ENCODE measurements at regions not wholly inside any gene's neighbourhood (a gene's known extent, or its start where the extent isn't known, plus 50 kb on each side); places are given as distances from the start of the nearest gene placed in this dataset.
A peak's percentile ranks its signal among the peaks of the same experiment; 100 is the strongest.

- 71 to 84% (median 79%) methylated on average over 22 to 34 of the region's 34 CpGs for WGBS, 5 donors
- peak overlapping the region in 2 of 8 donors; percentile 30 to 63 for H3K27ac ChIP-seq
- DNase-seq = no peak
- H3K9me3 ChIP-seq = peaks cover 3 to 47% (median 30%) of the 10 kb centered on the region in 8 donors
- TF ChIP-seq POLR2AphosphoS5 (IDR thresholded peaks at IDR 0.05) = peak in 2 of 3 donors; percentile 59 to 67
- no peak for TF ChIP-seq POLR2A (IDR thresholded peaks at IDR 0.05)
- TF ChIP-seq, protein P1, sequence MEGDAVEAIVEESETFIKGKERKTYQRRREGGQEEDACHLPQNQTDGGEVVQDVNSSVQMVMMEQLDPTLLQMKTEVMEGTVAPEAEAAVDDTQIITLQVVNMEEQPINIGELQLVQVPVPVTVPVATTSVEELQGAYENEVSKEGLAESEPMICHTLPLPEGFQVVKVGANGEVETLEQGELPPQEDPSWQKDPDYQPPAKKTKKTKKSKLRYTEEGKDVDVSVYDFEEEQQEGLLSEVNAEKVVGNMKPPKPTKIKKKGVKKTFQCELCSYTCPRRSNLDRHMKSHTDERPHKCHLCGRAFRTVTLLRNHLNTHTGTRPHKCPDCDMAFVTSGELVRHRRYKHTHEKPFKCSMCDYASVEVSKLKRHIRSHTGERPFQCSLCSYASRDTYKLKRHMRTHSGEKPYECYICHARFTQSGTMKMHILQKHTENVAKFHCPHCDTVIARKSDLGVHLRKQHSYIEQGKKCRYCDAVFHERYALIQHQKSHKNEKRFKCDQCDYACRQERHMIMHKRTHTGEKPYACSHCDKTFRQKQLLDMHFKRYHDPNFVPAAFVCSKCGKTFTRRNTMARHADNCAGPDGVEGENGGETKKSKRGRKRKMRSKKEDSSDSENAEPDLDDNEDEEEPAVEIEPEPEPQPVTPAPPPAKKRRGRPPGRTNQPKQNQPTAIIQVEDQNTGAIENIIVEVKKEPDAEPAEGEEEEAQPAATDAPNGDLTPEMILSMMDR (IDR thresholded peaks at IDR 0.05 in 8 of 11, conservative IDR thresholded peaks at IDR 0.05 in 3 of 11) = no peak
- no peaks in the 10 kb centered on the region for H3K36me3 ChIP-seq
- no peaks in the 10 kb centered on the region for H3K27me3 ChIP-seq (replicated peaks in 1 of 7)
- intact Hi-C loops (cut with DNase I; ENCODE audit: low total_unique reads) = no loop called here
- peaks cover 0 to 5% (median 0%) of the 10 kb centered on the region in 6 donors for H3K4me1 ChIP-seq
- H3K4me3 ChIP-seq = peak overlapping the region in 3 of 8 donors; percentile 2 to 34 (median 18)
Measured at GRCh38 chr18:78390348-78390951, 589.2 kb upstream of the SALL3 start.

DNA sequence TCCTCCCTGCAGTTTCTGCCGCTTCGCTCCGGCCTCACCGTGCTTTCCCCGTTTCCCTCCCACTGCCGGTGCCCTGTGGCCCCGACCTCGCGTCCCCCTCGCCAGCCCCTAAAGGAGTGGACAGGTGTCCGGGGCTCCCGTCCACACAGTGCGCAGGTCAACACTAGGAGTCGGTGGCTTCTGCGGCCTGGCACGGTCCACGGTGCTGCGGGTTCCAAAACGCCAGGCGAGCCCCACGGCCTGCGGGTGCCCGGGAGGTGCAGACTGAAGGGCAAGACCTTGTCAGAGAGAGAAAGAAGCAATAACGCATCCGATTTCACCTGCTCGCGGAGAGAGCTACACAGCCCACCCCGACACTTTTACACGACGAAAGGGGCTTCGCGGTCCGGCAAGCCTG, 588.7 kb upstream of the SALL3 start:
- peaks cover 0 to 5% (median 0%) of the 10 kb centered on the region in 6 donors for H3K4me1 ChIP-seq
- no peak for DNase-seq
- H3K27me3 ChIP-seq (replicated peaks in 1 of 7) = no peaks in the 10 kb centered on the region
- TF ChIP-seq POLR2A (IDR thresholded peaks at IDR 0.05) (no peak), POLR2AphosphoS5 (IDR thresholded peaks at IDR 0.05) (no peak)
- TF ChIP-seq, protein P1 (IDR thresholded peaks at IDR 0.05 in 8 of 11, conservative IDR thresholded peaks at IDR 0.05 in 3 of 11) = no peak
- intact Hi-C loops (cut with DNase I; ENCODE audit: low total_unique reads) = no loop called here
- peak overlapping the region in 2 of 8 donors; percentile 2 to 34 for H3K4me3 ChIP-seq
- peaks cover 3 to 42% (median 25%) of the 10 kb centered on the region in 8 donors for H3K9me3 ChIP-seq
- H3K36me3 ChIP-seq = no peaks in the 10 kb centered on the region
- peak overlapping the region in 2 of 8 donors; percentile 30 to 63 for H3K27ac ChIP-seq
- WGBS, 5 donors = 82 to 87% (median 86%) methylated on average over 33 of the region's 33 CpGs

GRCh38 chr18:78393086-78393862, 586.3 kb upstream of the SALL3 start:
- whole genome bisulfite sequencing, 5 donors = 73 to 83% (median 77%) methylated on average over 14 of the region's 14 CpGs
- intact Hi-C loops (cut with DNase I; ENCODE audit: low total_unique reads) = no loop called here

More at GRCh38 chr18:78393086-78393862, 586.3 kb upstream of the SALL3 start:
- Histone ChIP-seq H3K9me3 (peaks cover 0 to 39% (median 12%) of the 10 kb centered on the region in 8 donors), H3K27ac (no peak overlapping the region), H3K27me3 (replicated peaks in 1 of 7) (no peaks in the 10 kb centered on the region), H3K4me3 (no peak overlapping the region), H3K36me3 (no peaks in the 10 kb centered on the region), H3K4me1 (peaks cover 0 to 5% (median 0%) of the 10 kb centered on the region in 6 donors)
- TF ChIP-seq POLR2A (IDR thresholded peaks at IDR 0.05) (no peak), POLR2AphosphoS5 (IDR thresholded peaks at IDR 0.05) (no peak)
- TF ChIP-seq, protein P1 (IDR thresholded peaks at IDR 0.05 in 8 of 11, conservative IDR thresholded peaks at IDR 0.05 in 3 of 11) = no peak
- DNase-seq = no peak

Measured in spleen (tissue), 11 donors.